H1 (cell line): ENCODE measurements at regions not wholly inside any gene's neighbourhood (a gene's known extent, or its start where the extent isn't known, plus 50 kb on each side); places are given as distances from the start of the nearest gene placed in this dataset.

ENCODE experiments used
- CTCF ChIA-PET: fragments of 300-600 bp; sonication (Branson Sonifier 250); formaldehyde crosslinking; loops from one replicate; lab custom pipeline; 2021; ENCODE audit not compliant: partially characterized antibody; lab: Charles Lee
- POLR2A ChIA-PET: fragments of 300-600 bp; sonication (Branson Sonifier 250); formaldehyde crosslinking; loops from one replicate; lab custom pipeline; 2021; ENCODE audit warnings: inconsistent platforms; ENCODE audit not compliant: partially characterized antibody; lab: Charles Lee
- DNase-seq, 2 experiments: peaks; one replicate each; pipeline versions ENCODE4 v3.0.0 to v3.0.0-alpha.2; 2010 to 2022; ENCODE audit warnings: low spot score in 2 of 2, low read depth in 1 of 2, mixed read lengths in 1 of 2
- FAIRE-seq: peaks from 2 replicates; lab custom pipeline; 2011; peaks lifted over from hg19 to GRCh38; lab: Jason Lieb, UNC
- H2AFZ ChIP-seq: 2 replicates; pipeline ENCODE4 v1.8.1; 2012; ENCODE audit warnings: low read length, inconsistent platforms
- H2AK5ac ChIP-seq: 2 replicates; pipeline ENCODE4 v1.6.1; 2013; ENCODE audit warnings: low read depth, low read length
- H2BK120ac ChIP-seq: replicated peaks from 2 replicates; pipeline ENCODE3; 2013; ENCODE audit warnings: low read depth, low read length, inconsistent platforms
- H2BK12ac ChIP-seq: 2 replicates; pipeline ENCODE4 v1.6.1; 2013; ENCODE audit warnings: low read depth, low read length
- H2BK15ac ChIP-seq: 2 replicates; pipeline ENCODE4 v1.6.1; 2013; ENCODE audit warnings: low read length
- H2BK20ac ChIP-seq: 2 replicates; pipeline ENCODE4 v1.6.1; 2013; ENCODE audit warnings: low read length
- H2BK5ac ChIP-seq: 2 replicates; pipeline ENCODE4 v1.6.1; 2013; ENCODE audit warnings: low read depth, low read length
- H3K14ac ChIP-seq: 2 replicates; pipeline ENCODE4 v1.6.1; 2013; ENCODE audit warnings: inconsistent platforms; ENCODE audit not compliant: insufficient read length
- H3K18ac ChIP-seq: 2 replicates; pipeline ENCODE4 v1.6.1; 2013; ENCODE audit warnings: low read length; ENCODE audit errors: extremely low read depth
- H3K23ac ChIP-seq: 2 replicates; pipeline ENCODE4 v1.6.1; 2013; ENCODE audit warnings: inconsistent platforms; ENCODE audit not compliant: insufficient read length
- H3K23me2 ChIP-seq: 2 replicates; pipeline ENCODE4 v1.6.1; 2013; ENCODE audit warnings: low read depth, low read length
- H3K27ac ChIP-seq: 2 replicates; pipeline ENCODE4 v1.6.1; 2011; ENCODE audit warnings: low read depth, low read length, inconsistent platforms
- H3K27me3 ChIP-seq, 4 experiments: replicated peaks in 1 of 4; 1 replicate in 1 of 4; 2 replicates in 3 of 4; pipeline versions ENCODE4 v1.6.1 to v1.8.1; 2011 to 2013; ENCODE audit warnings: low read length in 3 of 4, mild to moderate bottlenecking in 3 of 4, inconsistent platforms in 2 of 4, mixed read lengths in 2 of 4, moderate library complexity in 1 of 4; ENCODE audit not compliant: control insufficient read depth in 3 of 4, insufficient read depth in 3 of 4; ENCODE audit errors: extremely low read depth in 1 of 4
- H3K36me3 ChIP-seq, 4 experiments: 2 replicates each; pipeline versions ENCODE4 v1.6.1 to v1.8.1; 2011 to 2013; ENCODE audit warnings: mild to moderate bottlenecking in 4 of 4, low read length in 3 of 4, moderate library complexity in 2 of 4, control low read depth in 1 of 4, inconsistent platforms in 1 of 4; ENCODE audit not compliant: insufficient read depth in 4 of 4, control insufficient read depth in 2 of 4
- H3K4ac ChIP-seq: replicated peaks from 2 replicates; pipeline ENCODE3; 2013; ENCODE audit warnings: low read length, low read depth, mixed read lengths, inconsistent platforms; ENCODE audit not compliant: insufficient read length
- H3K4me1 ChIP-seq, 4 experiments: replicated peaks in 1 of 4; 1 replicate in 1 of 4; 2 replicates in 3 of 4; pipeline versions ENCODE4 v1.6.1 to v1.8.1; 2011 to 2013; ENCODE audit warnings: low read length in 3 of 4, inconsistent platforms in 2 of 4, mixed read lengths in 1 of 4; ENCODE audit not compliant: insufficient read depth in 4 of 4, control insufficient read depth in 3 of 4
- H3K4me2 ChIP-seq, 2 experiments: 2 replicates each; pipeline versions ENCODE4 v1.6.1 to v1.8.1; 2011 to 2013; ENCODE audit warnings: low read depth in 2 of 2, low read length in 2 of 2, control low read depth in 1 of 2, inconsistent platforms in 1 of 2, mild to moderate bottlenecking in 1 of 2; ENCODE audit not compliant: insufficient read depth in 1 of 2
- H3K4me3 ChIP-seq, 4 experiments: fragments of 200-600, 300-600 bp in 1 of 4; sonication (generic), shearing (Covaris generic), sonication (Bioruptor Twin) in 1 of 4; 2 replicates each; pipeline versions ENCODE4 v1.5.1 to v1.8.1; 2011 to 2016; ENCODE audit warnings: low read length in 4 of 4, low read depth in 3 of 4, control low read depth in 2 of 4, inconsistent platforms in 2 of 4, mild to moderate bottlenecking in 2 of 4, mixed read lengths in 1 of 4, moderate library complexity in 1 of 4; ENCODE audit not compliant: insufficient read depth in 2 of 4; ENCODE audit errors: extremely low read depth in 1 of 4
- H3K56ac ChIP-seq: replicated peaks from 2 replicates; pipeline ENCODE3; 2013; ENCODE audit warnings: low read depth, mild to moderate bottlenecking, mixed read lengths, low read length, inconsistent platforms; ENCODE audit not compliant: insufficient read length
- H3K79me1 ChIP-seq: 2 replicates; pipeline ENCODE4 v1.6.1; 2013; ENCODE audit warnings: low read depth, low read length, control low read depth
- H3K79me2 ChIP-seq, 2 experiments: 2 replicates each; pipeline versions ENCODE4 v1.6.1 to v1.8.1; 2012 to 2013; ENCODE audit warnings: low read length in 2 of 2, mild to moderate bottlenecking in 2 of 2, inconsistent platforms in 1 of 2; ENCODE audit not compliant: insufficient read depth in 2 of 2, control insufficient read depth in 1 of 2
- H3K9ac ChIP-seq, 4 experiments: replicated peaks in 1 of 4; 1 replicate in 1 of 4; 2 replicates in 3 of 4; pipeline versions ENCODE4 v1.6.1 to v1.8.1; 2011 to 2013; ENCODE audit warnings: low read depth in 3 of 4, low read length in 3 of 4, control low read depth in 2 of 4, mild to moderate bottlenecking in 2 of 4, moderate library complexity in 2 of 4, inconsistent platforms in 1 of 4; ENCODE audit errors: extremely low read depth in 1 of 4
- H3K9me3 ChIP-seq, 2 experiments: 2 replicates each; pipeline versions ENCODE4 v1.6.1 to v1.8.1; 2012 to 2013; ENCODE audit warnings: mild to moderate bottlenecking in 2 of 2, moderate library complexity in 2 of 2, control low read depth in 1 of 2, inconsistent platforms in 1 of 2, low read depth in 1 of 2, low read length in 1 of 2, mixed read lengths in 1 of 2; ENCODE audit not compliant: insufficient read depth in 2 of 2
- H4K20me1 ChIP-seq, 2 experiments: replicated peaks in 1 of 2; 2 replicates each; pipeline versions ENCODE3 to v1.8.1; 2011 to 2013; ENCODE audit warnings: inconsistent platforms in 2 of 2, low read length in 2 of 2, mild to moderate bottlenecking in 1 of 2; ENCODE audit not compliant: insufficient read depth in 2 of 2, control insufficient read depth in 1 of 2
- H4K5ac ChIP-seq: 2 replicates; pipeline ENCODE4 v1.6.1; 2013; ENCODE audit warnings: low read length, low read depth, mixed read lengths, inconsistent platforms; ENCODE audit not compliant: insufficient read length
- H4K8ac ChIP-seq: 2 replicates; pipeline ENCODE4 v1.8.0; 2013; ENCODE audit warnings: mild to moderate bottlenecking, moderate library complexity, low read length, inconsistent platforms; ENCODE audit not compliant: insufficient read depth; ENCODE audit errors: extremely low read depth
- H4K91ac ChIP-seq: replicated peaks from 2 replicates; pipeline ENCODE3; 2013; ENCODE audit warnings: low read length, mixed read lengths, inconsistent platforms; ENCODE audit not compliant: insufficient read length
- BCL11A ChIP-seq, 2 experiments: IDR thresholded peaks; one replicate each; pipeline ENCODE4 v1.6.1; 2011; ENCODE audit warnings: low read depth in 2 of 2, low read length in 2 of 2, mild to moderate bottlenecking in 2 of 2
- CBX5 ChIP-seq: fragments of 300-800, 300-1000 bp; sonication (generic); IDR thresholded peaks from 2 replicates; pipeline ENCODE4 v1.7.1; 2016; ENCODE audit warnings: antibody characterized with exemption, low read length, low read depth
- CHD1 ChIP-seq: IDR thresholded peaks from 2 replicates; pipeline ENCODE4 v1.6.1; 2012; ENCODE audit warnings: low read depth, low read length, improper control_type of control experiment
- CTBP2 ChIP-seq: IDR thresholded peaks from 2 replicates; pipeline ENCODE4 v1.7.0; 2011; ENCODE audit warnings: borderline replicate concordance, mild to moderate bottlenecking, moderate library complexity, mixed read lengths, low read length; ENCODE audit not compliant: insufficient read depth, insufficient read length
- EZH2 ChIP-seq: fragments of 200-600 bp; sonication (generic); IDR thresholded peaks from 2 replicates; pipeline ENCODE4 v1.7.1; 2012; ENCODE audit warnings: low read depth, mild to moderate bottlenecking, moderate library complexity, low read length, inconsistent platforms; ENCODE audit not compliant: severe bottlenecking
- GABPA ChIP-seq: IDR thresholded peaks from 2 replicates; pipeline ENCODE4 v1.6.1; 2011; ENCODE audit warnings: mild to moderate bottlenecking, low read length, moderate library complexity, borderline replicate concordance; ENCODE audit not compliant: insufficient read depth
- JUN ChIP-seq: IDR thresholded peaks from 2 replicates; pipeline ENCODE4 v1.6.1; 2011; ENCODE audit warnings: low read depth, mild to moderate bottlenecking, improper control_type of control experiment, low read length
- KDM4A ChIP-seq: IDR thresholded peaks from one replicate; pipeline ENCODE4 v1.7.1; 2012; ENCODE audit warnings: low read depth, mild to moderate bottlenecking, moderate library complexity, low read length, inconsistent platforms; ENCODE audit not compliant: severe bottlenecking
- NRF1 ChIP-seq: IDR thresholded peaks from 2 replicates; pipeline ENCODE4 v1.6.1; 2011; ENCODE audit warnings: mild to moderate bottlenecking, low read depth, low read length, improper control_type of control experiment
- SIX5 ChIP-seq: IDR thresholded peaks from 2 replicates; pipeline ENCODE4 v1.6.1; 2011; ENCODE audit warnings: mild to moderate bottlenecking, low read depth, low read length
- SRF ChIP-seq: IDR thresholded peaks from 2 replicates; pipeline ENCODE4 v1.6.1; 2011; ENCODE audit warnings: mild to moderate bottlenecking, low read depth, low read length, moderate library complexity
- WGBS, 2 experiments: shearing (Covaris generic) in 1 of 2; methylation state at CpG; one replicate each; pipeline versions ENCODE4 v1.1.6 to v1.1.7; 2013 to 2015; ENCODE audit warnings: low lambda C conversion rate in 2 of 2, mixed read lengths in 2 of 2, inconsistent platforms in 1 of 2, low coverage in 1 of 2, missing lambda C conversion rate in 1 of 2; ENCODE audit not compliant: insufficient replicate concordance in 2 of 2, insufficient coverage in 1 of 2, insufficient read length in 1 of 2; ENCODE audit errors: extremely low coverage in 1 of 2, missing lambda C conversion rate in 1 of 2; 5-methylcytosine and 5-hydroxymethylcytosine counted together

DNA sequence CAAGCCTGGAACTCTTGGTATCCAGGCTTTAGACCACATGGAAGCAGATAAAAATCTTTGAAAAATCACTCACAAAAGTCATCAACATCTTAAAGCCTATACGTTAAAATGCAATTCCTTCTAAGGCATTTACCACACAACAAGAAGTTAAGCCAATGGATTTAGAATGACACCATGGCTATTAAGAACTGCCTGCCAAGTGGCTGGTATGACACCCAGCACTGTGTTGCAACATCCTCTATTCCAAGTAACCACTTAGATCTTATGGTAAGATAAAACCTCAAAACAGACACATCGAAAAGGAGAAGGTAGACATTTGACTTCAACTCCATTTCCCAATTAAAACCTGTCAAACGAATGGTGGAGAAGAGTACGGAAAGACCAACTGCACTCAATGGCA lies 344.2 kb upstream of the SLC30A5 start:
- H3K36me3 ChIP-seq = no peaks in the 10 kb centered on the region
- H2BK5ac ChIP-seq = no peak overlapping the region
- no peaks in the 10 kb centered on the region for H3K79me1 ChIP-seq
- no peak overlapping the region for H4K8ac ChIP-seq
- DNase-seq = no peak
- no peak overlapping the region for H2BK12ac ChIP-seq
- H4K91ac ChIP-seq = no peak overlapping the region
- no peak overlapping the region for H3K4ac ChIP-seq
- no peak overlapping the region for H2BK15ac ChIP-seq
- FAIRE-seq = no peak
- TF ChIP-seq CHD1 = no peak
- TF ChIP-seq GABPA = no peak
- TF ChIP-seq CTBP2 = no peak
- no peak for TF ChIP-seq BCL11A (IDR thresholded peaks at IDR 0.05; ENCODE audit: low read depth in 2 of 2, low read length in 2 of 2)
- TF ChIP-seq NRF1 = no peak
- no peak for TF ChIP-seq SRF
- no peak for TF ChIP-seq KDM4A
- no peak for TF ChIP-seq EZH2
- no peak for TF ChIP-seq JUN
- TF ChIP-seq CBX5 = no peak
- no peak for TF ChIP-seq SIX5
- no peak overlapping the region for H3K27ac ChIP-seq
- H2BK20ac ChIP-seq = no peak overlapping the region
- WGBS, 2 experiments = 90% methylated on average over 4 of the region's 4 CpGs; no CpG with 5 or more reads in 1 of the 2 experiments
- peaks cover 0 to 5% (median 2%) of the 10 kb centered on the region in 4 experiments; a peak in 2 of 7 replicates for H3K4me1 ChIP-seq
- no peak overlapping the region for H3K18ac ChIP-seq
- CTCF ChIA-PET = no interaction called here
- no peak overlapping the region for H3K4me3 ChIP-seq
- H3K56ac ChIP-seq = no peak overlapping the region
- no peak overlapping the region for H4K5ac ChIP-seq
- no peaks in the 10 kb centered on the region for H3K79me2 ChIP-seq
- H3K9me3 ChIP-seq = no peaks in the 10 kb centered on the region
- no peak overlapping the region for H2BK120ac ChIP-seq
- H2AFZ ChIP-seq = no peak overlapping the region
- H4K20me1 ChIP-seq = no peaks in the 10 kb centered on the region
- H3K9ac ChIP-seq = no peak overlapping the region
- no peak overlapping the region for H3K14ac ChIP-seq
- H2AK5ac ChIP-seq = no peak overlapping the region
- H3K23me2 ChIP-seq = no peaks in the 10 kb centered on the region
- POLR2A ChIA-PET = no interaction called here
- H3K23ac ChIP-seq = no peak overlapping the region
- no peaks in the 10 kb centered on the region for H3K27me3 ChIP-seq
- H3K4me2 ChIP-seq = no peak overlapping the region
